ENCODE measurements at regions not wholly inside any gene's neighbourhood (a gene's known extent, or its start where the extent isn't known, plus 50 kb on each side); places are given as distances from the start of the nearest gene placed in this dataset.
"Not testable (repeated sequence)": the region's sequence is repeated elsewhere in the genome, so short reads cannot be mapped to it uniquely, and the experiment has no call there.

DNA sequence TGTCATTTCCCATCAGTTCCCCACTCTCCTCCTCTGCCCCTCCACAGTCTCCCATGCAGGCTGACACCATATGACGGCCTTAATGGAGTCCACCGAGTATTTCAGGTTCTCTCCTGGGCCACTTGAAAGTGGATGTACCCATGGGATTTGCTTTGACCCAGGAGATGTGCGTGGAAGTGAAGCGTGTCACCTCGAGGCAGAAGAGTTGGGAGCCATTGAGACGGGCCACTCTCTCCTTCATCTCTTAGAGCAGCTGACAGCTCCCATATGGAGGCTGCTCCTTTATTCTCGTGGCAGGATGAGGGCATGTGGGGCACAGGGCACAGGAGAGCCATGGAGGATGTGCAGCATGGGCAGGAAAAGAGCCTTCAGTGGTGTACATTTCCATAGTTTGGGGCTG lies 144.7 kb upstream of the CRYM start:
- not testable (repeated sequence) for H3K9me3 Mint-ChIP-seq

DNA sequence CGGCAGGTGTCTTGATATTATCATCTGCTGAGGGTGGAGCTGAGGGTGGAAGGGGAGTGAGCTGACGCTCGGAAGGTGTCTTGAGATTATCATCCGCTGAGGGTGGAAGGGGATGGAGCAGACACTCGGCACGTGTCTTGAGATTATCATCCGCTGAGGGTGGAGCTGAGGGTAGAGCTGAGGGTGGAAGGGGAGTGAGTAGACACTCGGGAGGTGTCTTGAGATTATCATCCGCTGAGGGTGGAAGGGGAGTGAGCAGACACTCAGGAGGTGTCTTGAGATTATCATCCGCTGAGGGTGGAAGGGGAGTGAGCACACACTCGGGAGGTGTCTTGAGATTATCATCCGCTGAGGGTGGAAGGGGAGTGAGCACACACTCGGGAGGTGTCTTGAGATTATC lies 126.6 kb upstream of the CRYM start:
- POLR2A ChIA-PET; H3K36me3 Mint-ChIP-seq (ENCODE audit: low read depth); H3K27ac Mint-ChIP-seq; CTCF ChIA-PET; DNase-seq; H3K4me1 Mint-ChIP-seq; H3K27me3 Mint-ChIP-seq; H3K4me3 Mint-ChIP-seq; H3K9me3 Mint-ChIP-seq: not testable (repeated sequence)

More for the DNA sequence above, 144.7 kb upstream of the CRYM start:
- CTCF ChIA-PET; H3K36me3 Mint-ChIP-seq (ENCODE audit: low read depth); H3K4me3 Mint-ChIP-seq; H3K27ac Mint-ChIP-seq; H3K4me1 Mint-ChIP-seq; H3K27me3 Mint-ChIP-seq; POLR2A ChIA-PET; DNase-seq: not testable (repeated sequence)

- DNase-seq; H3K27me3 Mint-ChIP-seq; CTCF ChIA-PET; H3K9me3 Mint-ChIP-seq; H3K36me3 Mint-ChIP-seq (ENCODE audit: low read depth); POLR2A ChIA-PET; H3K4me3 Mint-ChIP-seq; H3K27ac Mint-ChIP-seq; H3K4me1 Mint-ChIP-seq: not testable (repeated sequence)
Measured at GRCh38 chr16:21397866-21398265, 119.8 kb upstream of the CRYM start.

GRCh38 chr16:21396545-21396944 lies 118.5 kb upstream of the CRYM start:
- H3K36me3 Mint-ChIP-seq (ENCODE audit: low read depth); POLR2A ChIA-PET; H3K4me3 Mint-ChIP-seq: not testable (repeated sequence)

GRCh38 chr16:21390634-21391033 lies 112.5 kb upstream of the CRYM start:
- H3K9me3 Mint-ChIP-seq = not testable (repeated sequence)

More at GRCh38 chr16:21396545-21396944, 118.5 kb upstream of the CRYM start:
- H3K27ac Mint-ChIP-seq, CTCF ChIA-PET, H3K4me1 Mint-ChIP-seq, DNase-seq, H3K9me3 Mint-ChIP-seq, H3K27me3 Mint-ChIP-seq: not testable (repeated sequence)

DNA sequence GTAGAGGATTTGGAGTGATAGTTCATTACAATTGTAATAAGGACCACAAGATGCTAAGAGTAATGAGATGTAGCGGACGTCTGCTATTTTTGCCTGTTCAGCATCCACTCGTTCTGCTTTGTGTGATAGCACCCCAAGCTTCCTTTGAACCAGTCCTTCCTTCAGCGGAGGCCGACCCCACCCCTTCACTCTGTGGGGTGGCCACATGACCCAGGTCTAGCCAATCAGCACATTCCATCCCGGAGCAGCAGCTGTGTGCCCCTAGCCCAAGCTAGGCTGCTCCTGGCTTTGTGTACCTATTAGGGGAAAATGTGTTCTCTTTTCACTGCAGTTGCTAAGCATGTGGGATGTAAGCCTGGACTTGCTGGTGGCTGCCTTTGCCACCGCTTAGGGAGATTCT lies 111.8 kb upstream of the CRYM start:
- DNase-seq; H3K4me1 Mint-ChIP-seq; H3K27me3 Mint-ChIP-seq; POLR2A ChIA-PET; H3K4me3 Mint-ChIP-seq; H3K36me3 Mint-ChIP-seq (ENCODE audit: low read depth); CTCF ChIA-PET; H3K9me3 Mint-ChIP-seq; H3K27ac Mint-ChIP-seq: not testable (repeated sequence)

More at GRCh38 chr16:21390634-21391033, 112.5 kb upstream of the CRYM start:
- H3K4me3 Mint-ChIP-seq; POLR2A ChIA-PET; H3K36me3 Mint-ChIP-seq (ENCODE audit: low read depth); H3K27me3 Mint-ChIP-seq; CTCF ChIA-PET; DNase-seq; H3K27ac Mint-ChIP-seq; H3K4me1 Mint-ChIP-seq: not testable (repeated sequence)

- POLR2A ChIA-PET; H3K4me3 Mint-ChIP-seq; H3K36me3 Mint-ChIP-seq (ENCODE audit: low read depth); DNase-seq; H3K9me3 Mint-ChIP-seq; H3K27me3 Mint-ChIP-seq; CTCF ChIA-PET; H3K27ac Mint-ChIP-seq; H3K4me1 Mint-ChIP-seq: not testable (repeated sequence)
Measured at GRCh38 chr16:21387757-21388156, 109.7 kb upstream of the CRYM start.

DNA sequence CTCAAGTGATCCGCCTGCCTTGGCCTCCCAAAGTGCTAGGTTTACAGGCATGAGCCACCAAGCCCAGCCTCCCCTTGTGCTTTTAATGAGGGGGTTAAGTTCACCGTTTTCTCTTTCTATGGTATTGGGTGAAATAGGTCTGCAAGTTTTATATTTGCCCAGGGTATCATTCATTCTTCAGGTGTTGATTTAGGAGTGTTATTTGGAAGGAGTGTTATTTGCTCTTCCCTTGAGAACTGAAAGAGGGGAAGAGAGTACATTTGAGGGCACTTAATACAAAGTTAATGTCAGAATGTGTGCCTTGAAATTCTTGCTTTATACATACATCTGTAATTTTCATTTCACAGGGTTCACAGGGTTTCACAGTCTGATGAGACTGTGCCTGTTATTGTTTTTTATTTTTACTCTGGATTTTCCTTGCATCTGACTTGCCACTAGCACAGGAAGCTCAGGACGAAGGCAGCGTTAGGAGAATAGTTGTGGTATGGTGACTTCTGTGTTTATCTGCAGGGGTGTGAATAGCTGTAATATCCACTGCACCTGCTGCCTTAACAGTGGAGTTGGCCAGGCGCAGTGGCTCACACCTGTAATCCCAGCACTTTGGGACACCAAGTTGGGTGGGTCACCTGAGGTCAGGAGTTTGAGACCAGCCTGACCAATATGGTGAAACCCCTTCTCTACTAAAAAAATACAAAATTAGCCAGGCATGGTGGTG lies 108.3 kb upstream of the CRYM start:
- H3K4me1 Mint-ChIP-seq; DNase-seq; POLR2A ChIA-PET; H3K4me3 Mint-ChIP-seq; CTCF ChIA-PET; H3K9me3 Mint-ChIP-seq; H3K36me3 Mint-ChIP-seq (ENCODE audit: low read depth); H3K27me3 Mint-ChIP-seq; H3K27ac Mint-ChIP-seq: not testable (repeated sequence)

- H3K27me3 Mint-ChIP-seq; H3K4me3 Mint-ChIP-seq; DNase-seq; H3K27ac Mint-ChIP-seq; H3K4me1 Mint-ChIP-seq; CTCF ChIA-PET; H3K9me3 Mint-ChIP-seq; POLR2A ChIA-PET; H3K36me3 Mint-ChIP-seq (ENCODE audit: low read depth): not testable (repeated sequence)
Measured at GRCh38 chr16:21383682-21384081, 105.6 kb upstream of the CRYM start.

GRCh38 chr16:21379645-21380044 lies 101.6 kb upstream of the CRYM start:
- H3K27ac Mint-ChIP-seq; H3K4me1 Mint-ChIP-seq; DNase-seq; H3K36me3 Mint-ChIP-seq (ENCODE audit: low read depth); H3K9me3 Mint-ChIP-seq; H3K4me3 Mint-ChIP-seq; POLR2A ChIA-PET; H3K27me3 Mint-ChIP-seq; CTCF ChIA-PET: not testable (repeated sequence)

DNA sequence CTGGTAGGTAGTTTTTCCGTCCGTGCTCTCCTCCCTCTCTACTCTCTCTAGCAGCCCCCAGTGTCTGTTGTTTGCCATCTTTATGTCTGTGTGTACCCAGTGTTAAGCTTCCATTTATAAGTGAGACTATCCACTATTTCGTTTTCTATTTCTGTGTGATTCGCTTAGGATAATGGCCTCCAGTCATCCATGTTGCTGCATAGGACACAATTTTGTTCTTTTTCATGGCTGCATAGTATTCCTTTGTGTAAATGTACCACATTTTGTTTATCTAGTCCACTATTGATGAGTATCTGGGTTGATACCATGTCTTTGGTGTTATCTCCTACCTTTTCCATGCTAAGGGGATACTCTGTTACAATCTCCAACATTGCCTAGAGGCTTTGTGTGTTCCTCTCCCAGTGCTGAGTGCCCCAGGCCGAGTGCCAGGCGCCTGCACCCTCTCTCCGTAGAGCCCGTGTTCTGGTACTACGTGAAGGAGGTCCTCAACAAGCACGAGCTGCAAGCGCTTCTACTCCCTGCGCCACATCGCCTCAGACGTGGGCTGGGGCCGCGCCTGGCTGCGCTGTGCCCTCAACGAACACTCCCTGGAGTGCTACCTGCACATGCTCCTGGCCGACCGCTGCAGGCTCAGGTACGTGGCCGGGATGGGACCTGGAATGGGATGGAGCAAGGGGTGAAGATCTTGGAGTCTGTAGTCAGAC lies 98.3 kb upstream of the CRYM start:
- H3K9me3 Mint-ChIP-seq; H3K4me3 Mint-ChIP-seq; H3K4me1 Mint-ChIP-seq; POLR2A ChIA-PET; H3K27me3 Mint-ChIP-seq; CTCF ChIA-PET; H3K36me3 Mint-ChIP-seq (ENCODE audit: low read depth); DNase-seq; H3K27ac Mint-ChIP-seq: not testable (repeated sequence)

GRCh38 chr16:21375334-21375733 lies 97.2 kb upstream of the CRYM start:
- H3K27me3 Mint-ChIP-seq; H3K4me3 Mint-ChIP-seq; DNase-seq; H3K4me1 Mint-ChIP-seq; H3K9me3 Mint-ChIP-seq; H3K36me3 Mint-ChIP-seq (ENCODE audit: low read depth); CTCF ChIA-PET; H3K27ac Mint-ChIP-seq; POLR2A ChIA-PET: not testable (repeated sequence)

DNA sequence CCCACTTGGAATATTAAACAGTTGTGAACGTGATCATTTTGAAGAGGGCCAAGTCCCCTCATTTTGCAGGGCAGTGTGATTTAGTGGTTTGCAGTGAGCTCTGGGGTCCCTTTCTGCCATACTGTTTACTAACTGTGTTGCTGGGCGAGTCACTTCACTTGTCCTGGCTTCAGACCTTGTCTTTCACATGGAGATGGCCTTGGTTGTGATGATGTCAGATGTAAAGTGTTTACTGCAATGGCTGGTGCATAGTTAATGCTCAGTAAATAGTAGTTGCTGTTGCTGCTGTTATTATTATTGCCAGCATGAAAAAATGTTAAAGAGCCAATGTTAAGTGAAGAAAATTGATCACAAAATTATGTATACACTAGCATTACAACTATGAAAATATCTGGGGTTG lies 95.4 kb upstream of the CRYM start:
- H3K4me1 Mint-ChIP-seq; DNase-seq; H3K4me3 Mint-ChIP-seq; H3K36me3 Mint-ChIP-seq (ENCODE audit: low read depth); H3K27me3 Mint-ChIP-seq; H3K27ac Mint-ChIP-seq; POLR2A ChIA-PET; H3K9me3 Mint-ChIP-seq: not testable (repeated sequence)
- CTCF ChIA-PET = interaction anchor here (0.6 kb wide), 1 partner anchor 32 kb away, joined by 3 read pairs; no protein-coding TSS in a partner anchor

DNA sequence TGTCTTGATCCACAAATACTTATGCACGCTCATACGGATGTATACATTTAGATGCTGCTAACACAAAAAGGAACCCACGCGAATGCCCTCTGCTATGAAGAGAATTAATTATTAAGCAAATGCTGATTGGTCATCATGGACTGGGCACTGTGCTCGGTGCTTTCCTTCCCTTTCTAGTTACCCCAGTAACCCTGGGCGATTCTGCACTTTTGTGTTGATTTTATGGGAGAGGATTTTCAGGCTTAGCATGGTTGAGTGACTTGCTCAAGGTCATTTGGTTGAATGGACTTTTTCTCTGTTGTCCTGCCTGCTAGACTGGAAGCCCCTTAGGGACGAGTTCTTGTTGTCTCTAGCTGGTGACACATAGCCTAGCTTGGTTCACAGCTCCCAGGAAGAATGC lies 94.8 kb upstream of the CRYM start:
- POLR2A ChIA-PET; H3K4me3 Mint-ChIP-seq; DNase-seq; H3K9me3 Mint-ChIP-seq; H3K27me3 Mint-ChIP-seq; H3K4me1 Mint-ChIP-seq; H3K36me3 Mint-ChIP-seq (ENCODE audit: low read depth); H3K27ac Mint-ChIP-seq: not testable (repeated sequence)
- CTCF ChIA-PET = interaction anchor here (0.6 kb wide), 1 partner anchor 32 kb away, joined by 3 read pairs; no protein-coding TSS in a partner anchor

Data from activated CD4-positive, alpha-beta T cell treated with anti-CD3 and anti-CD28 coated beads, Interleukin-2, amount 10 ng/mL, durations not matched to agents 7 days and 5 days (primary cell).